IPS DF 6.9 (cell line): ENCODE measurements at regions not wholly inside any gene's neighbourhood (a gene's known extent, or its start where the extent isn't known, plus 50 kb on each side); places are given as distances from the start of the nearest gene placed in this dataset.

Experiments used
- DNase-seq: peaks from one replicate; pipeline ENCODE4 v3.0.0-alpha.2; 2013; ENCODE audit warnings: low read depth, low spot score
- H3K27ac ChIP-seq: one replicate; pipeline ENCODE4 v1.5.1; 2013; ENCODE audit warnings: low read length, control low read depth
- H3K27me3 ChIP-seq: 2 replicates; pipeline ENCODE4 v1.6.1; 2013; ENCODE audit warnings: mild to moderate bottlenecking, low read length; ENCODE audit not compliant: control insufficient read depth, insufficient read depth
- H3K36me3 ChIP-seq: 2 replicates; pipeline ENCODE4 v1.6.1; 2013; ENCODE audit warnings: low read length; ENCODE audit not compliant: control insufficient read depth, insufficient read depth
- H3K4me1 ChIP-seq: 2 replicates; pipeline ENCODE4 v1.6.1; 2013; ENCODE audit warnings: low read length; ENCODE audit not compliant: control insufficient read depth, insufficient read depth
- H3K4me3 ChIP-seq: 2 replicates; pipeline ENCODE4 v1.5.1; 2013; ENCODE audit warnings: mild to moderate bottlenecking, low read length
- H3K9me3 ChIP-seq: 2 replicates; pipeline ENCODE4 v1.6.1; 2013; ENCODE audit warnings: low read length, inconsistent platforms; ENCODE audit not compliant: control insufficient read depth, insufficient read depth
- WGBS: extraction: QIAGEN DNeasy Blood & Tissue Kit; methylation state at CpG from one replicate; pipeline ENCODE4 v1.1.7; 2013; ENCODE audit warnings: mixed read lengths, missing lambda C conversion rate; ENCODE audit not compliant: insufficient read length, insufficient coverage; 5-methylcytosine and 5-hydroxymethylcytosine counted together

DNA sequence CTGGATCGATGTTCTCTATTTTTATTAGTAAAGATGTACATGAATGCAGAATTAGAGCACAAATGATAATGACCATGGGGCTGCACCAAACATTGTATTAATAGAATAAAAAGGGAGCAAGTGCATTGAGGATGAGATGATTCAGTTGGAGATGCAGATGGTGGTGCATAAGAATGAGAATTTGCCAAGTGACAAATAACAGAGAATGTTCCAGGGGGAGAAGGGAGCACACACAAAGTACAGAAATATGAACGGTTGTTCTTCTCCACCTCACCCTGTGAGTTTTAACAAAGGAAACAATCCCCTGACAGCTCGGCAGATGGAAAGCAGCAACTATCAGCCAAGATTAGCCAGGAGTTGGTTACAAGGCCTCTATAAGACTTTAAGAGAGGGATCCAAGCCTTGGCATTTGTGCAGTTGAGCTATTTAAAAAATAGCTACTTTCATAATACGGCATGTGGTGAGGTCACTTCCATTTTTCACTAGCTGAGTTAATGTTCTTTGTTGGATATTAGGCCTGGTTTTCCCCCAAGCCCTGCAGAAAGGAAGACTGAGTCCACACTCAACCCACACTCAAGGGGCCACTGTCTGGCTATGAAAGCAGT is 462.5 kb downstream of the TNS3 start:
- Histone ChIP-seq H3K27ac (no peak overlapping the region), H3K27me3 (no peaks in the 10 kb centered on the region), H3K4me1 (no peaks in the 10 kb centered on the region), H3K4me3 (no peak overlapping the region), H3K9me3 (no peaks in the 10 kb centered on the region), H3K36me3 (no peaks in the 10 kb centered on the region)
- DNase-seq: no peak
- no CpG with 5 or more reads among the region's 4 CpGs for WGBS

DNA sequence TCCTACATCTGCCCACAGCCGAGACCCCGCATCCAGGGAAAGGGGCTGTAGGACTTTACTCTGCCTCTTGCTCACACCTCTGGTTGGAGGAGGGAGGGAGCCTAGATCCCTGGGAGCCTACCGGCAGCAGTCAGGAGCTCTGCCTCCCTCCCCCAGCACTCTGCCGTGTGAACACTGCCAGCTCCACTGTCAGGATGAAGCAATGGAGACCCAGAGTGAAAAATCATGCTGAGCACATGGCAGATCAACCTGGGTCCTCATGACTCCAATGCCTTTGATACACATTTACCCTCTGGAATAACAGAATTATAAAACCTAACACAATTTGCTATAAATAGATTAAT is 477.7 kb downstream of the TNS3 start:
- WGBS: no CpG with 5 or more reads among the region's 4 CpGs
- Histone ChIP-seq H3K36me3 (no peaks in the 10 kb centered on the region), H3K9me3 (no peaks in the 10 kb centered on the region), H3K27ac (no peak overlapping the region), H3K27me3 (no peaks in the 10 kb centered on the region), H3K4me1 (no peaks in the 10 kb centered on the region), H3K4me3 (no peak overlapping the region)
- DNase-seq: no peak

DNA sequence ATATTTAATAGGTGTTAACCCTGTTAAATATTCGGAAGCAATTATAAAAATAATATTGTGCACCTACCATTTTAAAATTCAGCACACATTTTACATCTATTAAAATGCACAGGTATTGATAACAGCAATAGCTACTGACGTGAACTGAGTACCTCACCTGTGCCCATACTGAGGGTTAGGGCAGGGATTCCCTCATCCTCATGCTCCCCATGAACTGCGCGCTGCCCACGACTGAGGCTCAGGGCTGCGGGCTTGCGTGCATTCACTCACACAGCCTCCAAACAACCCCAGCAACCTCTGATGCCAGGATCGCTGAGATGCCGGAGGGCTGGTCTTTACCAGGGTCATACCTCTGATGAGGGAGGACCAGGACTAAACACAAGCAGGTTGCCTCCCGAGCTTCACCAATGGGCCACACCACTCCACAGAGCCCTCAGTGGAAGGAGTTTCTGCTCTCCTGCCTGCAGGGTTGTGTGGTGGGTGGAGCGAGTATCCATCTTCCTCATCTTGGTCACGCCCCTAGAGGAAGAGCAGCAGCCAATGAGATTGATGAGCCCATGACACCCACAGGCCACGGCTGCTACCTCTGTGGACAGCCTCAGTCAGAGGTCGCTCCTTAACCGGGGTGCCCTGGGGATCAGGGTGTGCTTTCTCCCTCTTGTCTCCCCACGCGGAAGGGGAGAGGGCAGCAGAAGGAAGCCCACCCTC is 478.3 kb downstream of the TNS3 start:
- no peak for DNase-seq
- Histone ChIP-seq H3K36me3 (no peaks in the 10 kb centered on the region), H3K9me3 (no peaks in the 10 kb centered on the region), H3K27me3 (no peaks in the 10 kb centered on the region), H3K4me1 (no peaks in the 10 kb centered on the region), H3K4me3 (no peak overlapping the region), H3K27ac (no peak overlapping the region)
- WGBS: no CpG with 5 or more reads among the region's 17 CpGs

DNA sequence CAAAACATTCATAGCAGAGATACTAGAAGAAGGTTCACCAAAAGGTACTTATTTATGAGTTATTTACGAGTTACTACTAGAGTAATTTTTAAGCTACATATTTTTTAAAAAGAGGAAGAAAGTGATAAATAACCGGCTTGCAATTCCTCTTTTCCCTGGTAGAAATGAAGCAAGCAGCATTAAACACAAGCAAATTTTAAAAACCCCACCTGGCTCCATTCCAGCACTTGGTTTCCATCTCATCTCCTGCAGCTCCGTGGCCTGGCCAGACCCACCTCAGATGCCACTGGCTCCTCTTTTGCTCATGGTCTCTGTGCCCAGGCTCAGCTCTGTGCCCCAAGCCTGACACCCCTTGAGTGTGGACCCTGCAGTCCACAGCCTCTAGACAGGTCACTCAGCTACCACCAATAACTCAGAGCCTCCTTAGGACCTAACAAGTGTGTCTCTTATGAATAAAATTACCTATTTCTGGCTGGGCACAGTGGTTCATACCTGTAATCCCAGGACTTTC is 479.5 kb downstream of the TNS3 start:
- Histone ChIP-seq H3K9me3 (no peaks in the 10 kb centered on the region), H3K36me3 (no peaks in the 10 kb centered on the region), H3K4me1 (no peaks in the 10 kb centered on the region), H3K4me3 (no peak overlapping the region), H3K27ac (no peak overlapping the region), H3K27me3 (no peaks in the 10 kb centered on the region)
- no peak for DNase-seq
- no CpG with 5 or more reads among the region's 3 CpGs for WGBS

DNA sequence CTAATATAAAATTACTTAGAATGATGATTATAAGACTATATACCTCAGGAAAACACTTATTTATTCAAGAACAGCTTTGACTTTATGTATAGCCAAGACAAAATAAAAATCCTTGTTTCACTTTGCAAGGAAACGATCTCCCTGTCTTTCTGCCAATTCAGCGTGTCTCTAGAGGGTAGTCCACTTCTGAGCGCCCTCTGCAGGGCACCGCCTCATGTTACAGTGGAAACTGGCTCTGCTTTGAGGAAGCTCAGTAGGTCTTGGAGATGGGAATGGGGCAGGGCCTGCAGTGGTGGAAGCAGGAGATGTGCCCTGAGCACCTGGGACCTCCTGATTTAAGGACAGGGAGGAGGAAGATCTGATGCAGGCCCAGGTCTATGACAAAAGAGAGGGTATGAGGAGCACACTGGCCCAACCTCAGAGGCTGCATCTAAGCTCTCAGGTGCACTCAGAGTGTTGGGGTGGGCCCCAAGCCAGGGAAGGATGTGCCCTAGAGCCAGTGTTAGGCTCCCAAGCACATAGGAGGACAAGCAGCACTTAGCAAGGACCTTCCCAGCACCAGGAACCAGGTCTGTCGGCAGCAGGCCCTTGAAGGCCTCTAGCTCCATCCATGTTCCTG is 481.0 kb downstream of the TNS3 start:
- H3K36me3 ChIP-seq: no peaks in the 10 kb centered on the region
- no peak overlapping the region for H3K27ac ChIP-seq
- H3K9me3 ChIP-seq: no peaks in the 10 kb centered on the region
- WGBS: no CpG with 5 or more reads among the region's 5 CpGs
- no peaks in the 10 kb centered on the region for H3K27me3 ChIP-seq
- H3K4me3 ChIP-seq: no peak overlapping the region
- DNase-seq: peak; percentile 47
- no peaks in the 10 kb centered on the region for H3K4me1 ChIP-seq

DNA sequence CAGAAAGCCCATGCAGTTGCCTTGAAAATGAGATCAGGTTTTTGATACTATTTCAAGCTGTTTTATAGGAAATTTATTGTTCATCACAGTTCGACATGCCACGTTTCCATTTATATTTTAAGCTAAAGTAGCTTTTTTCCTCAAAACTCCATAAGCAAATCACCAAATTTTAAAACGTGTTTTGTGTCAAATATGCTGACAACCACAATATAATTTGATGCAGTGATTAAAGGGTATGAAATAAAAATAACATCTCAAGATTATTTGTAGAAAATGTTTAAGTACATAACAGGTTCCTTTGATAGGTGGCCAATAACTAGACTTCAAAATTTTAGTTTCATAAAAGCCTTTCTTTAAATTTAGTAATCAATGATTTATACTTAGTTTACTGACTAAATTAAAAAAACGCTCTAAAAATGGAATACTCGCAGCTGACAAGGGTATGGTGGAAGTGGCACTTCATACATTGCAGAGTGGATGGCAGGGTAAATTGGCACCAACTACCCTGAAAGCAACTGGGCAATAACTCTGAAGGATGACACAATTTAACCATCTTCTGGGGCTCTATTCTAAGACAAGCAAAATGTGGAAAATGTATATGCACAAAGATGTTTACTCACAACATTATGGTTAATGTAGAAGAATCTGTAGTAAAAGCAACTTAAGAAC is 481.6 kb downstream of the TNS3 start:
- H3K27me3 ChIP-seq: no peaks in the 10 kb centered on the region
- no peak overlapping the region for H3K27ac ChIP-seq
- no peaks in the 10 kb centered on the region for H3K36me3 ChIP-seq
- no peak for DNase-seq
- H3K9me3 ChIP-seq: no peaks in the 10 kb centered on the region
- no peaks in the 10 kb centered on the region for H3K4me1 ChIP-seq
- H3K4me3 ChIP-seq: no peak overlapping the region
- no CpG with 5 or more reads among the region's 5 CpGs for WGBS

DNA sequence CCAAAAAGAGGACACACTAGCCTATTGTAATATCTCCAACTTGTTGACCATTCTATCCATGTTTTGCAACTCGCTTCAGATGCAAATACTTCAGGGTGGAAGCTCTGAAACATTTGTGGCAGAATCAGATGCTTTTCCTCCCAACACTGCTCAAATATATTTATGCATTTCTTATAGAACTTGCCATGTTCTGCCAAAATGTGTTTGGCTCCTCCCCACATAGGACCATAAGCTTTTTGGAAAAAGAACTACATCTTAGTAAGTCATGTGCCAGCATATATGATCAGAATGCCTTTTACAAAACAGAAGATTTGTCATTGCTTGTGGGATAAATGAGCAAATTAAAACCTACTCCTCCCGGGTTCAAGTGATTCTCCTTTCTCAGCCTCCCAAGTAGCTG is 484.5 kb downstream of the TNS3 start:
- no peak overlapping the region for H3K4me3 ChIP-seq
- WGBS: no CpG with 5 or more reads among the region's 2 CpGs
- no peaks in the 10 kb centered on the region for H3K36me3 ChIP-seq
- no peaks in the 10 kb centered on the region for H3K9me3 ChIP-seq
- no peak overlapping the region for H3K27ac ChIP-seq
- no peaks in the 10 kb centered on the region for H3K4me1 ChIP-seq
- DNase-seq: no peak
- H3K27me3 ChIP-seq: no peaks in the 10 kb centered on the region

DNA sequence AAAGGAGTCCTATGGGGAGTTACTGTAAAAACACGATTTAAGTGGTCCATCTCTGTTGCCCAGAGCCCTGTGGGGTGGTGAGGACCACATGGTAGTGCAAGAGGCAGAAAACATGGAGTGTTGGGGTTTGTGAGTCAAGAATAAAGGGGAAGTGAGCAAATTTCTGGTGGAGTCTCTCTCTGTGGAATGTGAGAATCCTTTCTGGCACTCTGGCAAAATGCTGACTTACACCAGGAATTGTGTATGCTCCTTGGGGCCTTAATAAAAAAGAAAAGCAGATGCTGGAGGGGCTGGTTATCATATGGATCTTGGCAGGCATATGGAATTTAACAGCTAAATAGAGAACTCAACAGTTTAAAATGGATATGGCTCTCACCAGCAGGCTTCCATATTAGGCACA is 486.0 kb downstream of the TNS3 start:
- H3K4me3 ChIP-seq: no peak overlapping the region
- H3K9me3 ChIP-seq: no peaks in the 10 kb centered on the region
- no peaks in the 10 kb centered on the region for H3K36me3 ChIP-seq
- DNase-seq: no peak
- H3K27ac ChIP-seq: no peak overlapping the region
- no peaks in the 10 kb centered on the region for H3K4me1 ChIP-seq
- no peaks in the 10 kb centered on the region for H3K27me3 ChIP-seq
- no CpG with 5 or more reads among the region's 1 CpG for WGBS

DNA sequence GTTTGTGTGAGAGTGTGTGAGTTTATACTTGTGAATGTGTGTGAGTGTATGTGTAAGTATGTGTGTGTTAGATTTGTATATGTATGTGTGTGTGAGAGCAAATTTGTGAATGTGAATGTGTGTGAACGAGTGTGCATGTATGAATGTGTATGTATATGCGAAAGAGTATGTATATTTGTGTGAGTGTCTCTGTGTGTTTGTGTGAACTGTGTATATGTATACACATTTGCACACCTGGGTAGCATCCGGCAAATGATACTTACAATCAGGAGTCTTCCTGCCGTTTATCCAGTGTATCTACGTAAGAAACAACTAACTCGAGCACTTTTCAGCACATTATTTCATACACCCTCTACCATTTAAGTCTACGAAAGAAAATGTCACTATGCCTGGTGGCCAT is 487.4 kb downstream of the TNS3 start:
- 100% methylated on average over 2 of the region's 7 CpGs for WGBS
- no peaks in the 10 kb centered on the region for H3K9me3 ChIP-seq
- no peaks in the 10 kb centered on the region for H3K36me3 ChIP-seq
- no peaks in the 10 kb centered on the region for H3K4me1 ChIP-seq
- DNase-seq: no peak
- no peak overlapping the region for H3K4me3 ChIP-seq
- no peaks in the 10 kb centered on the region for H3K27me3 ChIP-seq
- no peak overlapping the region for H3K27ac ChIP-seq

DNA sequence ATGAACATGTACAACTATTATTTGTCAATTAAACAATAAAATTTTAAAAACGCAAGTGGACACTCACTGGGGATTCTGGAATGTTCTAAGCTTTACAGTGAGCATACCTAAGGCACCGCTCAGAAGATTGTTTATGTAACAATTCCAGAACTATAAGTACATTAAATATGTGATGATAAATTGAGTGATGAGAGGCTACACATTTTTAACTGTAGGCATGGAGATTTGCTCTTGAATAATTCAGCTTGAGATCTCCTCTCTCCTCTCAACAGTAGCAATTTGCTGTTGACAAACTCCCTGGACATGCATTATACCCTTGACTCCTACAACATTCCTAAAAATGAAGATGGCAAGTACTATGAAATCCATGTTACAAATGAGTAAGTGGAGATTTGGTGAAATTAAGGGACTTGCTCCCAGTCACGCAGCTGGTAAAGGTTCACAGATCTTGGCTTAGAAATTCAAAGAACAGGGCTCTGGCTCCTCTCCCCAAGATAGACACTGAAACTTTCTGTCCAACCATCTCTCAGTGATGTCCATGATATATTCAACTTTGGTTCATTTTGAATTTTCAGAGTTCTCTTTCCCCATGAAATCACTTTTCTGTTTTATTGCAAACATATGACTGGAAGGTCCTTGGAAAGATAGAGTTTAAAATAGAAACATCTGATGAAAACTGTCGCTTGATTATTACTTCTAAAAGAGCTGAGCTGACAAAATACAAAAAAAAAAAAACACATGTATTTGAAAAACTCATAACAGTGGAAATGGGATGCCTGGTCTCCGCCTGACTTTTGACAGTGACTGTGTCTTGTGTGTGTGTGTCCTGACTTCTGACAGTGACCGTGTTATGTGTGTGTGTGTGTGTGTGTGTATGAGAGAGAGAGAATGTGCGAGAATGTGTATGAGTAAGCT is 488.3 kb downstream of the TNS3 start:
- Histone ChIP-seq H3K27ac (no peak overlapping the region), H3K9me3 (no peaks in the 10 kb centered on the region), H3K36me3 (no peaks in the 10 kb centered on the region), H3K4me1 (no peaks in the 10 kb centered on the region), H3K27me3 (no peaks in the 10 kb centered on the region), H3K4me3 (no peak overlapping the region)
- no peak for DNase-seq
- 100% methylated on average over 1 of the region's 7 CpGs for WGBS
